ENCODE measurements at regions not wholly inside any gene's neighbourhood (a gene's known extent, or its start where the extent isn't known, plus 50 kb on each side); places are given as distances from the start of the nearest gene placed in this dataset.

- no peaks in the 10 kb centered on the region for H3K36me3 ChIP-seq
- peaks cover 23% of the 10 kb centered on the region for H3K27me3 ChIP-seq (ENCODE audit: low read depth)
- no peaks in the 10 kb centered on the region for H3K4me1 ChIP-seq
- H3K27ac ChIP-seq, result no peak overlapping the region
- DNase-seq (peak; percentile 9), ATAC-seq (no peak)
- intact Hi-C loops (cut with DNase I), result no loop called here
- no peak for TF ChIP-seq CTCF (IDR thresholded peaks at IDR 0.05)
- H3K9me3 ChIP-seq, result no peaks in the 10 kb centered on the region
- no peak overlapping the region for H3K4me3 ChIP-seq
These were observed 88.8 kb upstream of the ZBTB40 start for GRCh38 chr1:22362626-22363402.

- no peaks in the 10 kb centered on the region for H3K4me1 ChIP-seq
- no peaks in the 10 kb centered on the region for H3K36me3 ChIP-seq
- ATAC-seq (no peak), DNase-seq (peak; percentile 41)
- intact Hi-C loops (cut with DNase I), result no loop called here
- peaks cover 20% of the 10 kb centered on the region for H3K27me3 ChIP-seq (ENCODE audit: low read depth)
- H3K4me3 ChIP-seq, result no peak overlapping the region
- no peaks in the 10 kb centered on the region for H3K9me3 ChIP-seq
- H3K27ac ChIP-seq, result no peak overlapping the region
- TF ChIP-seq CTCF (IDR thresholded peaks at IDR 0.05), result no peak
These were observed 88.0 kb upstream of the ZBTB40 start for GRCh38 chr1:22363403-22364325.

- H3K27me3 ChIP-seq (ENCODE audit: low read depth), result peaks cover 20% of the 10 kb centered on the region
These were observed 87.4 kb upstream of the ZBTB40 start for GRCh38 chr1:22364326-22364650.

GRCh38 chr1:22364764-22365163 is 86.9 kb upstream of the ZBTB40 start:
- intact Hi-C loops (cut with DNase I), result no loop called here
- no peaks in the 10 kb centered on the region for H3K4me1 ChIP-seq
- no peak overlapping the region for H3K4me3 ChIP-seq
- H3K9me3 ChIP-seq, result no peaks in the 10 kb centered on the region
- peak; percentile 27 for DNase-seq
- TF ChIP-seq CTCF (IDR thresholded peaks at IDR 0.05), result no peak
- no peaks in the 10 kb centered on the region for H3K36me3 ChIP-seq
- ATAC-seq, result peak in 1 of 2 donors; percentile 23
- H3K27me3 ChIP-seq (ENCODE audit: low read depth), result peaks cover 20% of the 10 kb centered on the region
- no peak overlapping the region for H3K27ac ChIP-seq

More at GRCh38 chr1:22364326-22364650, 87.4 kb upstream of the ZBTB40 start:
- TF ChIP-seq CTCF (IDR thresholded peaks at IDR 0.05), result no peak
- Histone ChIP-seq H3K9me3 (no peaks in the 10 kb centered on the region), H3K27ac (no peak overlapping the region), H3K4me1 (no peaks in the 10 kb centered on the region), H3K4me3 (no peak overlapping the region), H3K36me3 (no peaks in the 10 kb centered on the region)
- intact Hi-C loops (cut with DNase I), result no loop called here
- DNase-seq, result peak; percentile 52
- ATAC-seq, result peak; percentile 71 to 79

- TF ChIP-seq CTCF (IDR thresholded peaks at IDR 0.05), result no peak
- H3K4me3 ChIP-seq, result no peak overlapping the region
- intact Hi-C loops (cut with DNase I), result no loop called here
- ATAC-seq (no peak), DNase-seq (peak; percentile 25)
- H3K27me3 ChIP-seq (ENCODE audit: low read depth), result peaks cover 19% of the 10 kb centered on the region
- no peaks in the 10 kb centered on the region for H3K36me3 ChIP-seq
- H3K4me1 ChIP-seq, result no peaks in the 10 kb centered on the region
- no peak overlapping the region for H3K27ac ChIP-seq
- H3K9me3 ChIP-seq, result no peaks in the 10 kb centered on the region
These were observed 86.0 kb upstream of the ZBTB40 start for GRCh38 chr1:22365331-22366295.
